ENCODE measurements at regions not wholly inside any gene's neighbourhood (a gene's known extent, or its start where the extent isn't known, plus 50 kb on each side); places are given as distances from the start of the nearest gene placed in this dataset.

DNA sequence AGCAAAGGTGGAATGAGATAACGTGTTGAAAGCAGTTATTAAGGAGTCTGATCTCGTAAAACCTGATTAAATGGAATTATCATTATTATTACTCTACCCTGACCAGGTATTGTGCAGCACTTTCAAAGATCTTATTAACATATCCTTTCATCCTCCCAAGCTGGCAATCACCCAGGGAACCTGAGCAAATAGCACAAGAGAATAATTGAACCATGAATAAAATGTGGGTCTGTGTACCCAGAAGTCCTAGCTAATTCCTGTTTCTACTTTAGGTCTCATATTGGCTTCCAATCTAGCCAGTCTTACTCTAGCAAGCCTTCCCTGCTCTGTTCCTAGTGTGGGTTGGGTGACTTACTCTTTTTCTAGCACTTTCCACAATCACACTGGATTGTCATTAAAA lies 162.2 kb upstream of the STK32A start:
- no peak overlapping the region for H3K4me3 ChIP-seq (ENCODE audit: low read depth, low read length)
- no peak for DNase-seq (ENCODE audit: low read depth)
- TF ChIP-seq, protein P1, sequence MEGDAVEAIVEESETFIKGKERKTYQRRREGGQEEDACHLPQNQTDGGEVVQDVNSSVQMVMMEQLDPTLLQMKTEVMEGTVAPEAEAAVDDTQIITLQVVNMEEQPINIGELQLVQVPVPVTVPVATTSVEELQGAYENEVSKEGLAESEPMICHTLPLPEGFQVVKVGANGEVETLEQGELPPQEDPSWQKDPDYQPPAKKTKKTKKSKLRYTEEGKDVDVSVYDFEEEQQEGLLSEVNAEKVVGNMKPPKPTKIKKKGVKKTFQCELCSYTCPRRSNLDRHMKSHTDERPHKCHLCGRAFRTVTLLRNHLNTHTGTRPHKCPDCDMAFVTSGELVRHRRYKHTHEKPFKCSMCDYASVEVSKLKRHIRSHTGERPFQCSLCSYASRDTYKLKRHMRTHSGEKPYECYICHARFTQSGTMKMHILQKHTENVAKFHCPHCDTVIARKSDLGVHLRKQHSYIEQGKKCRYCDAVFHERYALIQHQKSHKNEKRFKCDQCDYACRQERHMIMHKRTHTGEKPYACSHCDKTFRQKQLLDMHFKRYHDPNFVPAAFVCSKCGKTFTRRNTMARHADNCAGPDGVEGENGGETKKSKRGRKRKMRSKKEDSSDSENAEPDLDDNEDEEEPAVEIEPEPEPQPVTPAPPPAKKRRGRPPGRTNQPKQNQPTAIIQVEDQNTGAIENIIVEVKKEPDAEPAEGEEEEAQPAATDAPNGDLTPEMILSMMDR (IDR thresholded peaks at IDR 0.05; ENCODE audit: insufficient read depth, low read depth, low read length, missing control alignments) = no peak

DNA sequence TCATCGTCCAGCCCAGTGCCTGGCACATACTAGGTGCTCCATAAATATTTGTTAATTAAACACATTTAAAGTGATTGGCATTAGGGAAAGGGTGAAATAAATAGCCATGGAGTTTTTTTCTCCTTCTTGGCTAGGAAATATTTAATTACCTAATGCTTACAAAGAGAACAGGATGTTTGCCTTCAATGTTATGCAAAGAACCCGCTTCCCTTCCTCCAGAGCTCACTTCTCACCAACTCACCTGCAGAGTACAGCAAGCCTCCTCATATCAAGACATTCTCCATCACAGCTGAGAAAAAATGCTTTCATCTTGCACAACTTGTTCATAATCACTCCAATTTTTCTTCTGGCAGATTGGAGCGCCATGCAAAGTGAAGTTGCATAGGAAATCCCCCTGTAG lies 161.7 kb upstream of the STK32A start:
- TF ChIP-seq, protein P1 (IDR thresholded peaks at IDR 0.05; ENCODE audit: insufficient read depth, low read depth, low read length, missing control alignments) = no peak
- no peak overlapping the region for H3K4me3 ChIP-seq (ENCODE audit: low read depth, low read length)
- no peak for DNase-seq (ENCODE audit: low read depth)

DNA sequence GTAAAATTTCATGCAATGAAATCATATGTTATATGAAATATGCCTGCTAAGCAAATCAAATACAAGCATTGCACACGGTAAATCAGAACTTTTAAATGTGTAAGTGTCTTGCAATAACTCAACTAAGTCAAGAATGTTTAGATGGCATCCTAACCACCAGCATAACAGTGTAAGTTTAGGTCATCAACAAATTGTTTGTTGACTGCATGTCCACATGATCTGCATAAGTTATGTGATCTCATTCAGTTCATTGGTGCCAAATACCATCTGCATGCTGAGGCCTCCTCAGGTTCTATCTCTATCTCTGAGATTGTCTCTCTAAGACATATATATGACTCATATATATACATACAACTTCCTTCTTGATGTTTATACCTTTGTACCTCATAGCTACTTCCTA lies 159.6 kb upstream of the STK32A start:
- TF ChIP-seq, protein P1 (IDR thresholded peaks at IDR 0.05; ENCODE audit: insufficient read depth, low read depth, low read length, missing control alignments) = no peak
- no peak for DNase-seq (ENCODE audit: low read depth)
- no peak overlapping the region for H3K4me3 ChIP-seq (ENCODE audit: low read depth, low read length)

DNA sequence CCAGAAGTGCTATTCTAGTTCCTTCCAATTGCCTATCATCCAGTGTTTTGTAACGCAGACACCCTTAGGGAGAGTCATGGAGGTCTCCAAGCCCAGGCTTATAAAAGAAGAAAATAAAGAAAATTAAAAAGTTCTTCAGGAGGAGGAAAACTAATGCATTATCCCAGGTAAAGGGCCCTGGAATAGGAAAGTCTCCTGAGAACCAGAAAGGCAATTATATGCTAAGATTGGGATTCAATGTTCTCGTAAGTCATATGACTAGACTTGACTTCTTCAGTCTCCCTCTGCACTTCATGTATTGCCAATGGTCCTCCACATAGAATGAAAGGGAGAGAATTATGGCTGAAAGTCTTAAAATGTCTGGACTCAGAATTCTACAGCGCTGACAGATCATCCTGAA lies 154.4 kb upstream of the STK32A start:
- TF ChIP-seq, protein P1 (IDR thresholded peaks at IDR 0.05; ENCODE audit: insufficient read depth, low read depth, low read length, missing control alignments) = no peak
- no peak for DNase-seq (ENCODE audit: low read depth)
- no peak overlapping the region for H3K4me3 ChIP-seq (ENCODE audit: low read depth, low read length)

DNA sequence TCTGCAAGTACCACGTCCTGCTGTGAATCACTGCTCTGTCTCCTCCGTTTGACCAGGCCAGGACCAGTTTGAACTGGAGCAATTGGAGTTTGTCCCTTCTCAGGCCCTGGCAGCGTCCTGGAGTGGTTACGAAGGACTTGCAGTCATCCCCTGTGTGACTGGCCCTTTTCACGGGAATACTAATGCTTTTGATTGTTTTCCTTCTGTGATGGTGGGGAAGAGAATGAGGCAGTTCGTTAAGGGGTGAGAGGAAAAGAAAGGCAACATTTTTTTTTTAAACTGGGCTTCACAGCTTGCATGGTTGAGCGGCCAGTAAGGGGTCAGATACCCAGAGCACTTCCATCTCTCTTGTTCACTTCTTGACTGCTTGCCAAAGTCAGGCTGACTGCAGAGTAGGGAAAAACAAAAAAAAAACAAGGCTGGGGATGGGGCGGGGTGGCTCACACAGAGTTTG lies 153.5 kb upstream of the STK32A start:
- DNase-seq (ENCODE audit: low read depth) = no peak
- no peak overlapping the region for H3K4me3 ChIP-seq (ENCODE audit: low read depth, low read length)
- TF ChIP-seq, protein P1 (IDR thresholded peaks at IDR 0.05; ENCODE audit: insufficient read depth, low read depth, low read length, missing control alignments) = no peak

DNA sequence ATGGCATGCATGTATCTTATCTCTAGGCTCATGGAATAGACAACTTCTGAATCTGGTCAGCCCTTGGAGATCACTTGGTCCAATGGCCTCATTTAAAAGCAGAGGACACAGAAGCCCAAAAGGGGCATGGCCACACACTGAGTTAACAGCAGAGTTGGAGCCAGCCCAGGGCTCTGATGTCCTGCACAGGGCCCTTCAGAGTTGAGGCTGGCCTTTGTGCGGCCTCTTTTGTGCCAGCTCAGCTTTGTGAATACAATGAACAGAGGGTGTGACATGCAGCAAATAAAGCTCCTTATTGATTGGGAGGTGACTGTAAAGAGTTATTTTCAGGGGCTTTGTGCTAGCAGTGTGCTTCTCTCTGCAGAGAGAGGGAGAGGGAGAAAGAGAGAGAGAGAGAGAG lies 150.1 kb upstream of the STK32A start:
- no peak for DNase-seq (ENCODE audit: low read depth)

DNA sequence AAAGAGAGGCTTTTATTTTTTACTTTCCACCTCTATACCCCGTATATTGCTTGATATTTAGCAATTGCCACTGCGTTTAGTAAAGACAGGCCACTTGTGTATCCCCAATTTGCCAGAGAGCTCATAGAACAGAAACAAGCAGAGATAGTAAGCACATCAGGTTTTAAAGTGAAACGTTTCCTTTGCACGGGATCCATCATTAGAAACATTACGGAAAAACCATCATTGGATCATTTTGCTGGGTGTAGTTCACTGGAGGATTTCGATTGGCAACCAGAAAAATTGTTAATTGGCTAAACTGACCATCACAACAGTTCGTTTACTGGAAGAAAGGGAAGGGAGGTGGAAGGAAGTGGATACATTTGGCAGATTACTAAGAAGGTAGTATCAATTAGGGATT lies 149.4 kb upstream of the STK32A start:
- TF ChIP-seq, protein P1 (IDR thresholded peaks at IDR 0.05; ENCODE audit: insufficient read depth, low read depth, low read length, missing control alignments) = no peak
- no peak for DNase-seq (ENCODE audit: low read depth)
- H3K4me3 ChIP-seq (ENCODE audit: low read depth, low read length) = no peak overlapping the region

More for the DNA sequence above, 150.1 kb upstream of the STK32A start:
- no peak overlapping the region for H3K4me3 ChIP-seq (ENCODE audit: low read depth, low read length)
- TF ChIP-seq, protein P1 (IDR thresholded peaks at IDR 0.05; ENCODE audit: insufficient read depth, low read depth, low read length, missing control alignments) = no peak

All from GM12865 (cell line).